GM18520 (cell line): ENCODE measurements at regions not wholly inside any gene's neighbourhood (a gene's known extent, or its start where the extent isn't known, plus 50 kb on each side); places are given as distances from the start of the nearest gene placed in this dataset.

Experiments
- ATAC-seq: cut with Tn5 transposase; IDR thresholded peaks from one replicate; pipeline ENCODE4 v1.9.1; 2021; ENCODE audit not compliant: unreplicated experiment

DNA sequence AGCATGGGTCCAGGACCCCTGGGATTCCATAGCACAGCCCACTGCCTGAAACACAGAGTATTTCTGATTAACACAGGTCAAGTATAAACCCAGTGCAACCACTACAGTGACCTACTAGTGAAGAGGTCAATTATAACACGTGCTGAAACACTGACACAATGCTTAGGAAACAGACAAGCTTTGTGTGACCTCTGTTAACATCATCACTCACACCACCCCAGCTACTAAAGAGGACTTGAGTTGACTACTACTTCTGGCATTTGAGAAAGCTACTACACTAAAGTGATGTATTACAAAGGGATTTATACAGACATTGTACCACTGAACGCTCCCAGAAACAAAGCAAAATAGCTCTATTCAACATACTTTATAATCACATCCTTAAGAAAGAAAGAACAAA is 1935.9 kb upstream of the PCDH20 start:
- no peak for ATAC-seq

DNA sequence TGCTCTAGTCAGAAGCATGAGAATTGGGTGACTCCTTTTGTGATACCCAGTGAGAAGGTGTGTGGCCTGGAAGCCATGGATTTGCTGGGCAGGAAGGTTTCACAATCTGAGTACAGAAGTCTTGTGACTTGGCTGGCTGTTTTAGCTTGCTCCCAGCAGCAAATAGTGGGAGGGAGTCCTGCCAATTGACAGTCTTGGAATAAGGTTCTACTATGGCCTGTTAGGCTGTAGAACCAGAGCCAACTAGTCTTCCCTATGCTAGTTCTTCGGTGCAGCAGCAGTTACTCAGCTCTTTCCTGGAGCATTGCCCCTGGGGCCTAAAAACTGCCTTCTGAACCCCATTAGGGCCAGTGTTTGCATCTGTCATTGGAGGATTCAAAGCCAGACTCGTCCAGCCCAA is 1935.4 kb upstream of the PCDH20 start:
- ATAC-seq: no peak

DNA sequence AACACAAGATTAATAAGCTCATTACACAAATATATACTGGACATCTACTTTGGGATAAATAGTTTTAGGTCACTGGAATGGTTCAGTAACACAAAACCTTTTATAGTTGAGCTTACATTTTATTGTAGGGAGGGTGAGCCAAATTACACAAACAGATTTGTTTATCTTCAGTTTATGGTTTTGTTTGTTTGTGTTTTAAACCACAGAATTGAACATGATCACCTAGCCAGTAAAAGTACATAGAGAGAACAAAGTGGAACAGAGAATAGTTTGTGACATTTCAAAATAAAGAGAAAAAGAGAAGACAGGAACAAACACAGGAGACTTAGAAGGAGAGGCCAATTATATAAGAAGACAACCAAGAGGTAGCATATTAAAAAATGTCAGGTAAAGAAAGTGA is 1930.2 kb upstream of the PCDH20 start:
- ATAC-seq: no peak

DNA sequence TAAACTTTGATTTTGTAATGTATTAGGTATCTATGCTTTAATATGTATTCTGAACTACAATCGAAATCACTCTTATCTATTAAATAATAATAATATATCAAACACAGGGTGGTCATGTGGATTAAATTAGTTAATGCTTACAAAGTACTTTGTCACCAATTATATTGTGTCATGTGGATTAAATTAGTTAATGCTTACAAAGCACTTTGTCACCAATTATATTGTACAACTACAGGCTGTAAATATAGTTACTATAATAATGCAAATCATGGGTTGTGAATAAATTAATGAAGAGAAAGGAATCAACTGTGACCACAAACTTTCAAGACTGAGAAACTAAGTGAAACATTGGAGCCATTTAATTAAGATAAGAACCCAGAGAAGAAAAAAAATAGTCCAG is 1929.1 kb upstream of the PCDH20 start:
- no peak for ATAC-seq

DNA sequence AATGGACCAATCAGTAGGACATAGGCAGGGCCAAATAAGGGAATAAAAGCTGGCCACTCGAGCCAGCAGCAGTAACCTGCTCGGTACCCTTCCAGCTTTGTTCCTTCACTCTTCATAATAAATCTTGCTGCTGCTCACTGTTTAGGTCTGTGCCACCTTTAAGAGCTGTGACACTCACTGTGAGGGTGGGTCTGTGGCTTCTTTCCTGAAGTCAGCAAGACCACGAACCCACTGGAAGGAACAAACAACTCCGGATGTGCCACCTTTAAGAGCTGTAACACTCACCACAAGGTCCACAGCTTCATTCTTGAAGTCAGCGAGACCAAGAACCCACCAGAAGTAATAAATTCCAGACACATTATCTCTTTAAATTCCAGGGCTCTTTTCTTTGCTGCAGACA is 1922.3 kb upstream of the PCDH20 start:
- ATAC-seq: no peak

DNA sequence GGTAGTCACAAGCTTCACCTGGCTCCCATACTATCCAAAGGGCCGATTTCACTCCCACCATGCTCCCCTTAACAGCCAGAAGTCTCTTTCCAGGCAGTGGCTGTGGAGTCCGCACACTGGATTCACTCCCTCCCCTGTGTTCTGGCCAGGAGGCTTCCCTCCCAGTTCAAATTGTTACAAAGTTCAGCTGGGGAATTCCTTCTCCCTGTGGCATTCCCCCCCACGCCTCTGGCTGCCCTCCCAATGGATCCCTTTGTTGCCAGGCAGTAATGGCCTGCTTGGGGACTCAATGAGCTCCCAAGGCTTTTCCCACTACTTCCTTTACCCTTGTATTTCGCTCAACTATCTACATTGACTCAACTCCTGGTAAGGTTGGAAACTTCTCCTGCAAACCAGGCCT is 1921.4 kb upstream of the PCDH20 start:
- ATAC-seq: no peak

- ATAC-seq: no peak
These were observed 1920.9 kb upstream of the PCDH20 start for GRCh38 chr13:63336549-63336948.

GRCh38 chr13:63327584-63327983 is 1911.9 kb upstream of the PCDH20 start:
- no peak for ATAC-seq

DNA sequence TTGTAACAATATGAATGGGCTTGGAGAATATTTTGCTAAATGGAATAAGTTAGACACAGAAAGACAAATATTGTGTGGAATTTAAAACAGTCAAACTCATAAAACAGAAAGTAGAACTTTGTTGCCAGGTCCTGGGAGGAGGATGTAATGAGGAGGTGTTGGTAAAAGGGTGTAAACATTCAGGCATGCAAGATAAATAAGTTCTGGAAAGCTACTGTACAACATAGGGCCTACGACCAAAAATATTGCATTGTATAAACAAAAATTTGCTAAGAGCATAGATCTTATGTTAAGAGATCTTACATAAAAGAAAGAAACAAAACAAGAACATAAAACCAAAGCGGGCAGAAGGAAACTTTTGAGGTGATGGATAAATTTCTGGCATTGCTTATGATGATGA is 1907.8 kb upstream of the PCDH20 start:
- no peak for ATAC-seq

- no peak for ATAC-seq
These were observed 1895.9 kb upstream of the PCDH20 start for GRCh38 chr13:63311587-63311986.

GRCh38 chr13:63308549-63309165 is 1893.0 kb upstream of the PCDH20 start:
- no peak for ATAC-seq

DNA sequence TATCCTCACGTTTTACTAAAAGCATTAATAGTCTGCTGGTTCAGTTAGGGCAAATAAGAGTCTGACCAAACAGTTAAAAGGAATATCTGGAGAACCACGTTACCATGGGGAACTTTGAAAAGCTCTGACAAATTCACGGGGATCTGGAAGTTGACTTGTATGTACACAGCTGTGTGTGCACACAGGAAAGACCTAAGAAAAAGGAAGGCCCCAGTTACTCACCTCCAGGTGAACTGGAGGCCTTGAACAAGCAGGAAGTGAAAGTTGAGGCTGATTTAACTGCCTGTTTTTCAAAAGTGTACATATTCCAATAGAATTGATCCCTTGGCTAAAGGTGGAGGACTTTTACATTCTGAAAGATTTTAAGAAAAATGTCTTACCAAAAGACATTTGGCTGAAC is 1891.6 kb upstream of the PCDH20 start:
- ATAC-seq: no peak

GRCh38 chr13:63305641-63306133 is 1890.0 kb upstream of the PCDH20 start:
- no peak for ATAC-seq

GRCh38 chr13:63304497-63304896 is 1888.8 kb upstream of the PCDH20 start:
- no peak for ATAC-seq

DNA sequence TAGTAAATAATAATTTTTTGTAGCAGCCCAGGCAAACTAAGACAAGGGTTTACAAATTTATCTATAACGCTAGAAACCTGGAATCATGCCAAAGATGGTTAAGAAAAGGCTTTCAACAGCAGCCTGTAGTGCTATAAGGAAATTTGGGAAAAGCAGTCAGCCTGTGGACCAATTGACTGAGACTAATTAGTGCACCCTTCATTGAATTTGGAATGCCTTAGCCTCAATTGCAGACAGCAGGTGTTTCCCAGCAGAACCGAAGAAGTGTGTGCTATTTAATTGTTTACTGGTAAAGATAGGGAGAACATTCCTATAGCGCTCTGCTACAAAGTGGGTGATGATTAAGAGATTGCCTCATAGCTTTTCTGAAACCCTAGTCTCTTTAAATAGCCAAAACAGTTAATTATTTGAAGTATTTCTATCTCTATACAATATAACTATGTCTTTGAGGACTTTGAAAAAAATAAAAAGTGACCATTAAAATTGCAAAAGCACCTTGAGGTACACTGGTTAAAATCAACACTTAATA is 1884.3 kb upstream of the PCDH20 start:
- no peak for ATAC-seq

GRCh38 chr13:63297163-63297562 is 1881.5 kb upstream of the PCDH20 start:
- ATAC-seq: no peak

DNA sequence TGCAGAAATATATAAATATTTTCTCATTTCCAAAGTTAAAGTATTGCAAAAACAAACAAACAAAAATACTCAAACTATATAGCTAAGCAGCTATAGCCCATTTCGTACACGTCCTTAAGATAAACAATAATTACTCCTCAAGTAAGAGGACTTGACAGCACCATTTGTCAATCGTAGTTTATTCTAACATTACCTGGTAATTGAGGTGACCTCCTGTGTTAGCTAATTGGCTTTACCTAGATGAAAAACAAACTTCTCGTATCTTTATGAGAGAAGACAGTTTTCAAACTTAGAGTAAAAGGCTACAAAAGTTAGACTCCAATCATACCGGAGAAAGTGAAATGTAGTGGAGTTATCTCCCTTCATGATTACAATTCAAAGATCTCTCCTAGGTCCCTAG is 1876.1 kb upstream of the PCDH20 start:
- no peak for ATAC-seq

GRCh38 chr13:63288576-63288975 is 1872.9 kb upstream of the PCDH20 start:
- no peak for ATAC-seq

- ATAC-seq: no peak
These were observed 1872.3 kb upstream of the PCDH20 start for GRCh38 chr13:63287926-63288325.

DNA sequence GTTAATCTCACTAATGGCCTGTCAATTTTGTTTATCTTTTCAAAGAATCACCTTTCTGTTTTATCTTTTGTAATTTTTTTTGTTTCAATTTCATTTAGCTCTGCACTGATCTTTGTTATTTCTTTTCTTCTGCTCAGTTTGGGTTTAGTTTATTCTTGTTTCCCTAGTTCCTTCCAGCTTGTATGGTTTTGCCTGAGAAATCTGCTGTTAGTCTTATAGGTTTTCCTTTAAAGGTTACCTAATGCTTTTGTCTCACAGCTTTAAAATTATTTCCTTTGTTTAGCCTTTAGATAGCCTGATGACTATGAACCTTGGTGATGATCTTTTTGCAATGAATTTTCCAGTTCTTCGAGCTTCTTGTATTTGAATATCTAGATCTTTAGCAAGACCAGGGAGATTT is 1869.8 kb upstream of the PCDH20 start:
- ATAC-seq: no peak

- ATAC-seq: no peak
These were observed 1863.5 kb upstream of the PCDH20 start for GRCh38 chr13:63279136-63279535.

GRCh38 chr13:63274772-63275171 is 1859.1 kb upstream of the PCDH20 start:
- ATAC-seq: no peak
